HEK293 (cell line): ENCODE measurements at regions not wholly inside any gene's neighbourhood (a gene's known extent, or its start where the extent isn't known, plus 50 kb on each side); places are given as distances from the start of the nearest gene placed in this dataset.

ENCODE experiments used
- CTCF ChIA-PET: fragments of 350-600 bp; formaldehyde crosslinking; extraction: SDS; loops from one replicate; lab custom pipeline; 2021; ENCODE audit warnings: antibody characterized with exemption; lab: Yijun Ruan, JAX
- POLR2A ChIA-PET: fragments of 300-600 bp; formaldehyde crosslinking; extraction: SDS; loops from one replicate; lab custom pipeline; 2020; ENCODE audit warnings: antibody characterized with exemption, inconsistent platforms; lab: Yijun Ruan, JAX
- H3K27ac ChIP-seq: fragments of 200-500 bp; sonication (Bioruptor generic); 2 replicates; pipeline ENCODE4 v1.5.1; 2014; ENCODE audit warnings: low read depth, low read length, control low read depth, inconsistent platforms; ENCODE audit errors: extremely low read depth
- H3K36me3 ChIP-seq, 2 experiments: fragments of 200-500 bp in 1 of 2; sonication (Bioruptor generic) in 1 of 2; 1 replicate in 1 of 2; 2 replicates in 1 of 2; pipeline ENCODE4 v1.5.1; 2014 to 2017; ENCODE audit warnings: inconsistent platforms in 2 of 2, low read length in 2 of 2; ENCODE audit not compliant: control insufficient read depth in 2 of 2, insufficient read depth in 1 of 2
- H3K4me1 ChIP-seq: fragments of 200-500 bp; sonication (Bioruptor generic); 2 replicates; pipeline ENCODE4 v1.5.1; 2014; ENCODE audit warnings: mild to moderate bottlenecking, low read length, inconsistent platforms; ENCODE audit not compliant: control insufficient read depth, insufficient read depth
- H3K4me3 ChIP-seq: 2 replicates; pipeline ENCODE4 v1.5.1; 2011; ENCODE audit warnings: low read depth, mild to moderate bottlenecking, control low read depth, low read length, moderate library complexity
- H3K9me3 ChIP-seq: fragments of 200-500 bp; sonication (Bioruptor generic); 2 replicates; pipeline ENCODE4 v1.5.1; 2014; ENCODE audit warnings: low read depth, low read length, inconsistent platforms; ENCODE audit not compliant: control insufficient read depth, insufficient read depth
- GFI1B ChIP-seq: fragments of 450-650 bp; formaldehyde crosslinking; IDR thresholded peaks from 2 replicates; pipeline ENCODE4 v1.5.1; 2016; ENCODE audit warnings: missing biosample characterization, missing genetic modification characterization
- GLIS1 ChIP-seq: fragments of 450-650 bp; formaldehyde crosslinking; IDR thresholded peaks from 2 replicates; pipeline ENCODE4 v1.5.1; 2016; ENCODE audit warnings: missing biosample characterization, missing genetic modification characterization
- PRDM1 ChIP-seq: fragments of 450-650 bp; formaldehyde crosslinking; IDR thresholded peaks from 2 replicates; pipeline ENCODE4; 2016; ENCODE audit warnings: missing biosample characterization, missing genetic modification characterization
- SALL2 ChIP-seq: fragments of 450-650 bp; formaldehyde crosslinking; IDR thresholded peaks from 2 replicates; pipeline ENCODE4 v1.5.0; 2017; ENCODE audit warnings: missing biosample characterization, mild to moderate bottlenecking, missing genetic modification characterization, borderline replicate concordance
- SP2 ChIP-seq: fragments of 450-650 bp; formaldehyde crosslinking; IDR thresholded peaks from 2 replicates; pipeline ENCODE4 v1.5.1; 2016; ENCODE audit warnings: missing biosample characterization, missing genetic modification characterization
- YY2 ChIP-seq: fragments of 450-650 bp; formaldehyde crosslinking; IDR thresholded peaks from 2 replicates; pipeline ENCODE4 v1.5.1; 2016; ENCODE audit warnings: missing biosample characterization, missing genetic modification characterization
- ZBTB21 ChIP-seq: fragments of 450-650 bp; formaldehyde crosslinking; IDR thresholded peaks from 2 replicates; pipeline ENCODE4 v1.5.1; 2017; ENCODE audit warnings: missing biosample characterization, missing genetic modification characterization
- ZBTB48 ChIP-seq: fragments of 450-650 bp; formaldehyde crosslinking; IDR thresholded peaks from 2 replicates; pipeline ENCODE4 v1.5.1; 2016; ENCODE audit warnings: missing biosample characterization, missing genetic modification characterization
- ZNF16 ChIP-seq: fragments of 450-650 bp; formaldehyde crosslinking; IDR thresholded peaks from 2 replicates; pipeline ENCODE4 v1.5.1; 2016; ENCODE audit warnings: low read depth, missing biosample characterization, missing genetic modification characterization
- ZNF169 ChIP-seq: fragments of 450-650 bp; formaldehyde crosslinking; IDR thresholded peaks from 2 replicates; pipeline ENCODE4 v1.5.1; 2016; ENCODE audit warnings: missing biosample characterization, missing genetic modification characterization
- ZNF2 ChIP-seq: fragments of 450-650 bp; formaldehyde crosslinking; IDR thresholded peaks from 2 replicates; pipeline ENCODE4 v1.5.1; 2016; ENCODE audit warnings: missing biosample characterization, missing genetic modification characterization
- ZNF23 ChIP-seq: fragments of 450-650 bp; formaldehyde crosslinking; IDR thresholded peaks from 2 replicates; pipeline ENCODE4 v1.5.1; 2016; ENCODE audit warnings: missing biosample characterization, missing genetic modification characterization, borderline replicate concordance
- ZNF335 ChIP-seq: fragments of 450-650 bp; formaldehyde crosslinking; conservative IDR thresholded peaks from 2 replicates; pipeline ENCODE4 v1.5.1; 2016; ENCODE audit warnings: missing biosample characterization, missing genetic modification characterization
- ZNF366 ChIP-seq: fragments of 450-650 bp; formaldehyde crosslinking; conservative IDR thresholded peaks from 2 replicates; pipeline ENCODE4 v1.5.1; 2016; ENCODE audit warnings: missing biosample characterization, missing genetic modification characterization
- ZNF391 ChIP-seq: fragments of 450-650 bp; formaldehyde crosslinking; IDR thresholded peaks from 2 replicates; pipeline ENCODE4 v1.5.1; 2016; ENCODE audit warnings: low read depth, missing biosample characterization, missing genetic modification characterization, borderline replicate concordance
- ZNF423 ChIP-seq: fragments of 450-650 bp; formaldehyde crosslinking; IDR thresholded peaks from 2 replicates; pipeline ENCODE4 v1.5.1; 2016; ENCODE audit warnings: missing biosample characterization, missing genetic modification characterization
- ZNF426 ChIP-seq: fragments of 450-650 bp; formaldehyde crosslinking; IDR thresholded peaks from 2 replicates; pipeline ENCODE4 v1.5.1; 2017; ENCODE audit warnings: missing biosample characterization, missing genetic modification characterization, mild to moderate bottlenecking, inconsistent platforms, moderate library complexity
- ZNF623 ChIP-seq: fragments of 450-650 bp; formaldehyde crosslinking; IDR thresholded peaks from 2 replicates; pipeline ENCODE4 v1.5.1; 2016; ENCODE audit warnings: missing biosample characterization, missing genetic modification characterization
- TF ChIP-seq, protein P1 (sequence below): fragments of 450-650 bp; formaldehyde crosslinking; IDR thresholded peaks from 2 replicates; pipeline ENCODE4 v1.5.1; 2016; ENCODE audit warnings: missing biosample characterization, missing genetic modification characterization
- TF ChIP-seq, protein P2 (sequence below): fragments of 450-650 bp; formaldehyde crosslinking; IDR thresholded peaks from 2 replicates; pipeline ENCODE4 v1.5.1; 2016; ENCODE audit warnings: missing biosample characterization, missing genetic modification characterization
- TF ChIP-seq, protein P3 (sequence below): fragments of 450-650 bp; formaldehyde crosslinking; IDR thresholded peaks from 2 replicates; pipeline ENCODE4 v1.5.1; 2017; ENCODE audit warnings: missing biosample characterization, mild to moderate bottlenecking, missing genetic modification characterization, moderate library complexity
- TF ChIP-seq, protein P4 (sequence below): fragments of 450-650 bp; formaldehyde crosslinking; IDR thresholded peaks from 2 replicates; pipeline ENCODE4 v1.5.1; 2016; ENCODE audit warnings: missing biosample characterization, missing genetic modification characterization, low read depth
- TF ChIP-seq, protein P5 (sequence below): fragments of 450-650 bp; formaldehyde crosslinking; IDR thresholded peaks from 2 replicates; pipeline ENCODE4 v1.5.1; 2016; ENCODE audit warnings: missing biosample characterization, missing genetic modification characterization, borderline replicate concordance

DNA sequence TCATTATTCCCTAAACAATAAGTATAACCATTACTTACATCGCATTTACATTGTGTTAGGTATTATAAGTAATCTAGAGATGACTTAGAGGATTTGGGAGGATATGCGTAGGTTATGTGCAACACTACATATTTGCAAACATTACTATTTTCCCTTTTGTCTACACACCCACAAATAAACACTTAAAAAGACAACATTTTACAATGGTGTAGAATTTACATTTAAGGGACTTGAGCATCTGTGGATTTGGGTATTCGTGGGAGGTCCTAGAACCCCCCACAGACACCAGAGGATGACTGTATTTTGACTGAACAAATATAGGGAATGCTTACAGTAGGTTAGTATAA, 220.2 kb upstream of the MYO3A start (continued):
- TF ChIP-seq, protein P1, sequence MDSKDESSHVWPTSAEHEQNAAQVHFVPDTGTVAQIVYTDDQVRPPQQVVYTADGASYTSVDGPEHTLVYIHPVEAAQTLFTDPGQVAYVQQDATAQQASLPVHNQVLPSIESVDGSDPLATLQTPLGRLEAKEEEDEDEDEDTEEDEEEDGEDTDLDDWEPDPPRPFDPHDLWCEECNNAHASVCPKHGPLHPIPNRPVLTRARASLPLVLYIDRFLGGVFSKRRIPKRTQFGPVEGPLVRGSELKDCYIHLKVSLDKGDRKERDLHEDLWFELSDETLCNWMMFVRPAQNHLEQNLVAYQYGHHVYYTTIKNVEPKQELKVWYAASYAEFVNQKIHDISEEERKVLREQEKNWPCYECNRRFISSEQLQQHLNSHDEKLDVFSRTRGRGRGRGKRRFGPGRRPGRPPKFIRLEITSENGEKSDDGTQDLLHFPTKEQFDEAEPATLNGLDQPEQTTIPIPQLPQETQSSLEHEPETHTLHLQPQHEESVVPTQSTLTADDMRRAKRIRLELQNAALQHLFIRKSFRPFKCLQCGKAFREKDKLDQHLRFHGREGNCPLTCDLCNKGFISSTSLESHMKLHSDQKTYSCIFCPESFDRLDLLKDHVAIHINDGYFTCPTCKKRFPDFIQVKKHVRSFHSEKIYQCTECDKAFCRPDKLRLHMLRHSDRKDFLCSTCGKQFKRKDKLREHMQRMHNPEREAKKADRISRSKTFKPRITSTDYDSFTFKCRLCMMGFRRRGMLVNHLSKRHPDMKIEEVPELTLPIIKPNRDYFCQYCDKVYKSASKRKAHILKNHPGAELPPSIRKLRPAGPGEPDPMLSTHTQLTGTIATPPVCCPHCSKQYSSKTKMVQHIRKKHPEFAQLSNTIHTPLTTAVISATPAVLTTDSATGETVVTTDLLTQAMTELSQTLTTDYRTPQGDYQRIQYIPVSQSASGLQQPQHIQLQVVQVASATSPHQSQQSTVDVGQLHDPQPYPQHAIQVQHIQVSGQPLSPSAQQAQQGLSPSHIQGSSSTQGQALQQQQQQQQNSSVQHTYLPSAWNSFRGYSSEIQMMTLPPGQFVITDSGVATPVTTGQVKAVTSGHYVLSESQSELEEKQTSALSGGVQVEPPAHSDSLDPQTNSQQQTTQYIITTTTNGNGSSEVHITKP (tag by site-specific recombination), result no peak
- no peak for TF ChIP-seq SP2 (tag by site-specific recombination)
- no peak for TF ChIP-seq ZNF426
- no peak for TF ChIP-seq YY2 (tag by site-specific recombination)
- TF ChIP-seq GFI1B (tag by site-specific recombination), result no peak
- TF ChIP-seq, protein P2, sequence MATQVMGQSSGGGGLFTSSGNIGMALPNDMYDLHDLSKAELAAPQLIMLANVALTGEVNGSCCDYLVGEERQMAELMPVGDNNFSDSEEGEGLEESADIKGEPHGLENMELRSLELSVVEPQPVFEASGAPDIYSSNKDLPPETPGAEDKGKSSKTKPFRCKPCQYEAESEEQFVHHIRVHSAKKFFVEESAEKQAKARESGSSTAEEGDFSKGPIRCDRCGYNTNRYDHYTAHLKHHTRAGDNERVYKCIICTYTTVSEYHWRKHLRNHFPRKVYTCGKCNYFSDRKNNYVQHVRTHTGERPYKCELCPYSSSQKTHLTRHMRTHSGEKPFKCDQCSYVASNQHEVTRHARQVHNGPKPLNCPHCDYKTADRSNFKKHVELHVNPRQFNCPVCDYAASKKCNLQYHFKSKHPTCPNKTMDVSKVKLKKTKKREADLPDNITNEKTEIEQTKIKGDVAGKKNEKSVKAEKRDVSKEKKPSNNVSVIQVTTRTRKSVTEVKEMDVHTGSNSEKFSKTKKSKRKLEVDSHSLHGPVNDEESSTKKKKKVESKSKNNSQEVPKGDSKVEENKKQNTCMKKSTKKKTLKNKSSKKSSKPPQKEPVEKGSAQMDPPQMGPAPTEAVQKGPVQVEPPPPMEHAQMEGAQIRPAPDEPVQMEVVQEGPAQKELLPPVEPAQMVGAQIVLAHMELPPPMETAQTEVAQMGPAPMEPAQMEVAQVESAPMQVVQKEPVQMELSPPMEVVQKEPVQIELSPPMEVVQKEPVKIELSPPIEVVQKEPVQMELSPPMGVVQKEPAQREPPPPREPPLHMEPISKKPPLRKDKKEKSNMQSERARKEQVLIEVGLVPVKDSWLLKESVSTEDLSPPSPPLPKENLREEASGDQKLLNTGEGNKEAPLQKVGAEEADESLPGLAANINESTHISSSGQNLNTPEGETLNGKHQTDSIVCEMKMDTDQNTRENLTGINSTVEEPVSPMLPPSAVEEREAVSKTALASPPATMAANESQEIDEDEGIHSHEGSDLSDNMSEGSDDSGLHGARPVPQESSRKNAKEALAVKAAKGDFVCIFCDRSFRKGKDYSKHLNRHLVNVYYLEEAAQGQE (tag by site-specific recombination), result no peak
- no peak for TF ChIP-seq ZNF391 (tag by site-specific recombination)
- no peak for TF ChIP-seq ZBTB21 (tag by site-specific recombination)
- TF ChIP-seq ZBTB48, result no peak
- TF ChIP-seq ZNF423, result no peak
- TF ChIP-seq ZNF335 (tag by site-specific recombination), result no peak

DNA sequence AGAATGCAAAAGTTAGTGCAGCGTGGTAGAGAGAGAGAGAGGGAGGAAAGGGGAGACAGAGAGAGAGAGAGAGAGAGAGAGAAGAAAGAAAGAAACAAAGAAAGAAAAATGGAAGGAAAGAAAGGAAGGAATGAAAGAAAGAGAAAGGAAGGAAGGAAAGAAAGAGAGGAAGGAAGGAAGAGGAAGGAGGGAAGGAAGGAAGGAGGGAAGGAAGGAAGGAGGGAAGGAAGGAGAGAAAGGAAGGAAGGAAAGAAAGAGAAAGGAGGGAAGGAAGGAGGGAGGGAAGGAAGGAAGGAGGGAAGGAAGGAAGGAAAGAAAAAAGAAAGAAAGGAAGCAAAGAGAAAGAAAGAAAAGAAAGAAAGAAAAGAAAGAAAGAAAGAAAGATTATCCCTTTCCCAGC, 209.8 kb upstream of the MYO3A start:
- POLR2A ChIA-PET, result no interaction called here
- no peak for TF ChIP-seq SALL2 (tag by site-specific recombination)
- no peak for TF ChIP-seq ZNF23
- no peak for TF ChIP-seq ZNF16 (tag by site-specific recombination)
- TF ChIP-seq ZNF2, result no peak
- peak; percentile 95 for TF ChIP-seq ZNF366 (tag by site-specific recombination)
- TF ChIP-seq ZNF623 (tag by site-specific recombination), result no peak
- TF ChIP-seq, protein P3, sequence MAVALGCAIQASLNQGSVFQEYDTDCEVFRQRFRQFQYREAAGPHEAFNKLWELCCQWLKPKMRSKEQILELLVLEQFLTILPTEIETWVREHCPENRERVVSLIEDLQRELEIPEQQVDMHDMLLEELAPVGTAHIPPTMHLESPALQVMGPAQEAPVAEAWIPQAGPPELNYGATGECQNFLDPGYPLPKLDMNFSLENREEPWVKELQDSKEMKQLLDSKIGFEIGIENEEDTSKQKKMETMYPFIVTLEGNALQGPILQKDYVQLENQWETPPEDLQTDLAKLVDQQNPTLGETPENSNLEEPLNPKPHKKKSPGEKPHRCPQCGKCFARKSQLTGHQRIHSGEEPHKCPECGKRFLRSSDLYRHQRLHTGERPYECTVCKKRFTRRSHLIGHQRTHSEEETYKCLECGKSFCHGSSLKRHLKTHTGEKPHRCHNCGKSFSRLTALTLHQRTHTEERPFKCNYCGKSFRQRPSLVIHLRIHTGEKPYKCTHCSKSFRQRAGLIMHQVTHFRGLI (tag by site-specific recombination), result no peak
- TF ChIP-seq, protein P4, sequence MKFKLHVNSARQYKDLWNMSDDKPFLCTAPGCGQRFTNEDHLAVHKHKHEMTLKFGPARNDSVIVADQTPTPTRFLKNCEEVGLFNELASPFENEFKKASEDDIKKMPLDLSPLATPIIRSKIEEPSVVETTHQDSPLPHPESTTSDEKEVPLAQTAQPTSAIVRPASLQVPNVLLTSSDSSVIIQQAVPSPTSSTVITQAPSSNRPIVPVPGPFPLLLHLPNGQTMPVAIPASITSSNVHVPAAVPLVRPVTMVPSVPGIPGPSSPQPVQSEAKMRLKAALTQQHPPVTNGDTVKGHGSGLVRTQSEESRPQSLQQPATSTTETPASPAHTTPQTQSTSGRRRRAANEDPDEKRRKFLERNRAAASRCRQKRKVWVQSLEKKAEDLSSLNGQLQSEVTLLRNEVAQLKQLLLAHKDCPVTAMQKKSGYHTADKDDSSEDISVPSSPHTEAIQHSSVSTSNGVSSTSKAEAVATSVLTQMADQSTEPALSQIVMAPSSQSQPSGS (tag by site-specific recombination), result no peak
- peak; percentile 65 for TF ChIP-seq PRDM1 (tag by site-specific recombination)
- TF ChIP-seq ZNF169 (tag by site-specific recombination), result no peak
- no peak for TF ChIP-seq GFI1B (tag by site-specific recombination)
- TF ChIP-seq GLIS1, result no peak
- TF ChIP-seq, protein P5, sequence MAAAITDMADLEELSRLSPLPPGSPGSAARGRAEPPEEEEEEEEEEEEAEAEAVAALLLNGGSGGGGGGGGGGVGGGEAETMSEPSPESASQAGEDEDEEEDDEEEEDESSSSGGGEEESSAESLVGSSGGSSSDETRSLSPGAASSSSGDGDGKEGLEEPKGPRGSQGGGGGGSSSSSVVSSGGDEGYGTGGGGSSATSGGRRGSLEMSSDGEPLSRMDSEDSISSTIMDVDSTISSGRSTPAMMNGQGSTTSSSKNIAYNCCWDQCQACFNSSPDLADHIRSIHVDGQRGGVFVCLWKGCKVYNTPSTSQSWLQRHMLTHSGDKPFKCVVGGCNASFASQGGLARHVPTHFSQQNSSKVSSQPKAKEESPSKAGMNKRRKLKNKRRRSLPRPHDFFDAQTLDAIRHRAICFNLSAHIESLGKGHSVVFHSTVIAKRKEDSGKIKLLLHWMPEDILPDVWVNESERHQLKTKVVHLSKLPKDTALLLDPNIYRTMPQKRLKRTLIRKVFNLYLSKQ (tag by site-specific recombination), result no peak
- TF ChIP-seq, all 188 proteins: peak for 2
- no peak overlapping the region for H3K27ac ChIP-seq

More for the DNA sequence above, 209.8 kb upstream of the MYO3A start:
- CTCF ChIA-PET, result interaction anchor here (1.0 to 1.2 kb wide), 2 partner anchors 11 to 151 kb away, joined by 3 to 5 read pairs; no protein-coding TSS in a partner anchor
- Histone ChIP-seq H3K4me3 (no peak overlapping the region), H3K9me3 (no peaks in the 10 kb centered on the region), H3K36me3 (no peaks in the 10 kb centered on the region), H3K4me1 (no peaks in the 10 kb centered on the region)
